Stimulated activated CD4-positive, alpha-beta T cell treated with anti-CD3 and anti-CD28 coated beads, Interleukin-4, amount 100 ng/mL, for 4 hours (primary cell): ENCODE measurements at regions not wholly inside any gene's neighbourhood (a gene's known extent, or its start where the extent isn't known, plus 50 kb on each side); places are given as distances from the start of the nearest gene placed in this dataset.
"Not testable (repeated sequence)": the region's sequence is repeated elsewhere in the genome, so short reads cannot be mapped to it uniquely, and the experiment has no call there.

ENCODE experiments used
- DNase-seq, 2 experiments: peaks; one replicate each; pipeline ENCODE4 v3.0.0-alpha.2; 2020

DNA sequence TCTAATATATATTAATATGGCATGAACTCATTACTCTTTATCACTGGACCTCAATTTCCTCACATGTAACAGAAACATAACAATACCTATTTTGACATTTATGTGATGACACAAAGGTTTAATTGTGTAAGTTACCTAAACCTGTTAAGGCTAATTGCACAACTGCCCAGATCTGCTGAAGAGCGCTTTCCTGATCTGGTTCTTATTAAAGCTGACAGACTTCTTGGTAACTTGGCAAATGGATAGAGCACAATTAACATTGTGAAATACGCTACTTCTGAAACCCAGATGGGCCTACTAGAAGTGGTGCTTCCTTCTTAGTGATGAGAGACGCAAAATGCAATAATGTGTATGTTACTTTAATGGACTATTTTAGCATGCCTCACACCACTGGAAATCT, 1767.2 kb upstream of the RAG2 start:
- no peak for DNase-seq

GRCh38 chr11:38356255-38356654, 1758.2 kb upstream of the RAG2 start:
- no peak for DNase-seq

DNA sequence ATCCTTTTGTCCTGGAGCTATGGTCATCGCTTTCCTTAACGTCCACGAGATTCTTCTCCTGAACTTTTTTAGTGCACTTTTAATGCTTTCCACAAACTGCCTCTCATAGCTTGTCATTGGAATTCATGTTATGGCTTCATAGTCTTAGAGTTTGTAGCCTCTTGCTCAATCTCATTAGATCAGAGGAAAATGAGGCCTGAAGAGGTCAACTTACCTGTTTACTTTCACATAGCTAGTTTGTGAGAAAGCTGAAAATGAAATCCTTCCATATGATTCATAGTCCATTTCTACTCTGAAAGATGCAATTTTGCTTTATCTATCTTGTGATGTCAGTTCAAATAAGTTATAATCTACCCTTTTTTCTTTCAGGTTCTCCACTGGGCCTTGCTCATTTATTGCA, 1747.2 kb upstream of the RAG2 start:
- no peak for DNase-seq

DNA sequence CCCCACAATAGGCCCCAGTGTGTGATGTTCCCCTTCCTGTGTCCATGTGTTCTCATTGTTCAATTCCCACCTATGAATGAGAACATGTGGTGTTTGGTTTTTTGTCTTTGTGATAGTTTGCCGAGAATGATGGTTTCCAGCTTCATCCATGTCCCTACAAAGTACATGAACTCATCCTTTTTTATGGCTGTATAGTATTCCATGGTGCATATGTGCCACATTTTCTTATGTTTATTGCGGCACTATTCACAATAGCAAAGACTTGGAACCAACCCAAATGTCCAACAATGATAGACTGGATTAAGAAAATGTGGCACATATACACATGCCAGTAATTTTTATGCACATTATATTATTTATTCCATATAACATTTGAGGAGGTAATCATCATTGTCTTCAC, 1743.6 kb upstream of the RAG2 start:
- not testable (repeated sequence) for DNase-seq

GRCh38 chr11:38339835-38340440, 1741.9 kb upstream of the RAG2 start:
- no peak for DNase-seq

DNA sequence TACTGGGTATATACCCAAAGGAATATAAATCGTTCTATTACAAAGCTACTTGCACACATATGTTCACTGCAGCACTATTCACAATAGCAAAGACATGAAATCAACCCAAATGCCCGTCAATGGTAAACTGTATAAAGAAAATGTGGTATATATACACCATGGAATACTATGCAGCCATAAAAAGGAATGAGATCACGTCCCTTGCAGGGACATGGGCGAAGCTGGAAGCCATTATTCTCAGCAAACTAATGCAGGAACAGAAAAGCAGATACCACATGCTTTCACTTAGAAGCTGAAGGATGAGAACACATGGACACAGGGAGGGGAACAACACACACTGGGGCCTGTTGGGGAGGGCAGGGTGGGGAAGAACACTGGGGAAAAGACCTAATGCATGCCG, 1740.0 kb upstream of the RAG2 start:
- DNase-seq: not testable (repeated sequence)

GRCh38 chr11:38332046-38332445, 1734.0 kb upstream of the RAG2 start:
- DNase-seq: no peak

DNA sequence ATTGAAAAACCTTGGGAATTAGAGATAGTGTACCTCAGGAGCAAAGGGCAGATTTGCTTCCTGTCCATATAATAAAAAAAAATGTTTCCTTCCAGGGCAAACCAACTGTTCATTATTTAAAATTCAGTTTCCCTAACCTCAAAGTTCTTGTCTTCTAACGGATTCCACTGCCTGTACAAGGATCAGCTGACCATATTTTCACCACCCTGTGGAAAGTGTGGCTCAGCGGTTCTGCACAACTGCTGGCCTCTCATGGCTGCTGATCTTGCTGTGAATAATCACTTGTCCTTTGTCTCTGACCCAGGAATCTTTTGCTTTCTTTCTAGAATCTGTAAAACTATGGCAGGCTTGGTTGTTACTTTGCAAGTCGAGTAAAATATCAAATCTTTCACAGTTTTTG, 1732.5 kb upstream of the RAG2 start:
- DNase-seq: no peak

- DNase-seq: no peak
Observed at GRCh38 chr11:38323961-38324761, 1726.1 kb upstream of the RAG2 start.

DNA sequence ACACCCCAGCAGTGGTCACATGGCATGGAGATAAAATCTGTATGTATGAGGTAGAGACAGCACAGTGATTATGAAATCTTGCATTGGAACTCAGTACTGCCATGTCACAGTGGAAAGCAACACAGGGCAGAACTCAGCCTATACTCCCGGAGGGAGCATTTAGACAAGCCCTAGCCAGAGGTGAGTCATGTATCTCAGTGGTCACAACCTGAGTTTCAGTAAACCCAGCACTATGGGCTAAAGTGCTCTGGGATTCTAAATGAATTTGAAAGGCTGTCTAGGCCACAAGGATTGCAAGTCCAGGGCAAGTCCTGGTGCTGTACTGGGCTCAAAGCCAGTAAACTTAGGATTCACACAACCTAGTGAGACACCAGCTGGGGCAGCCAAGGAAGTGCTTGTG, 1717.1 kb upstream of the RAG2 start:
- no peak for DNase-seq

DNA sequence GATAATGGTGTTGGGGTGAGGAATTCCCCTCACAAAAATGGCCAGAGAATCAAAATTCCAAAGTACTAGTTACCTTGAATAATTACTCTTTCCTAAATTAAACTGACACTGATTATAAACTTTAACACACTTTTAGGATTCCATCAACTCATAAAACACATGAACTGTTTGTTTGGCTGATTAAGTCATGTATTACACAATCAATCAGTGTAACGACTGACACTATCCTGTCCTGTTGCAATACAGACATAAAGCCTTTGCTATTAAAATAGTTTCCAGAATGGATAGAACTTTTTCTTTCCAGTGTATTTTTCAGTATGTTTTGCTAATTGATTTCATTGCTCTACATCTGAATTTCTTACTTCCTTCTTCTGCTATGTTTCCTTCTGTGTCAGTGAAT, 1709.4 kb upstream of the RAG2 start:
- DNase-seq: no peak

- DNase-seq: no peak
Observed at GRCh38 chr11:38305682-38306081, 1707.6 kb upstream of the RAG2 start.

GRCh38 chr11:38304926-38305325, 1706.9 kb upstream of the RAG2 start:
- no peak for DNase-seq

DNA sequence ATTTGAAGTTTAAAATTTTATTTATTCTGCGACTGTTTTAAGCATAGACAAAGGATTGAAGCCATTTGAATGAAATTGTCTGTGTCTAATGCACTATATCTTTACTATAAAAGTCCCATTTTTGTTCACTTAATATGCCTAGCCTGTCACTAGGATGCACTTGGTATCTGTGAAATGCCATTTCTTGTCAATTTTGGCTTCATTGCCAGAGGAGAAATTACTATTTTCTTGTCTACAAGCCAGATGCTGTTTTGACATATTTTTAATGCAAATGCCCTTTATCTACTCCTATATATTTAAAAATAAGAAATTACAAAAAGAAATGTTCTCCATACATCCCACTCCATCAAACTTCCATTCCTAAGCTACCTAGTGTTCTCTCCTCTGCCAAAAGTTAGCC, 1704.5 kb upstream of the RAG2 start:
- no peak for DNase-seq

- DNase-seq: no peak
Observed at GRCh38 chr11:38300570-38300969, 1702.5 kb upstream of the RAG2 start.

DNA sequence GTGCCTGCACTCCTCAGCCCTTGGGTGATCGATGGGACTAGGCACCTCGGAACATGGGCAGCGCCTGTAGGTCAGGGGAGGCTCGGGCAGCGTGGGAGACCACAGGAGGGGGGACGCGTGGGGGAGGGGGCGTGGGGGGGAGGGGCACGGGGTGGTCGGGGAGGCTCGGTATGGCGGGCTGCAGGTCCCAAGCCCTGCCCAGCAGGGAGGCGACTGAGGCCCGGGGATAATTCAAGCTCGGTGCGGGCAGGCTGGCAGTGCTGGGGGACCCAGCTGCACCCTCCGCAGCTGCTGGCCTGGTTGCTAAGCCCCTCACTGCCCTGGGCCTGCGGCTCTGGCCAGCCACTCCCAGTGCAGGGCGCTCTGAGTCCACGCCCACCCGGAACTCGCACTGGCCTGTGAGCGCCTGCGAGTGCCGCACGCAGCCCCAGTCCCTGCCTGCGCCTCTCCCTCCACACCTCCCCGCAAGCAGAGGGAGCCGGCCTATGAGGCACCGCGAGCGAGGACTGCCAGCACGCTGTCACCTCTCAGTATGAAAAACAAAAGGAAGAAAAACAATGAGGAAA, 1698.3 kb upstream of the RAG2 start:
- no peak for DNase-seq

DNA sequence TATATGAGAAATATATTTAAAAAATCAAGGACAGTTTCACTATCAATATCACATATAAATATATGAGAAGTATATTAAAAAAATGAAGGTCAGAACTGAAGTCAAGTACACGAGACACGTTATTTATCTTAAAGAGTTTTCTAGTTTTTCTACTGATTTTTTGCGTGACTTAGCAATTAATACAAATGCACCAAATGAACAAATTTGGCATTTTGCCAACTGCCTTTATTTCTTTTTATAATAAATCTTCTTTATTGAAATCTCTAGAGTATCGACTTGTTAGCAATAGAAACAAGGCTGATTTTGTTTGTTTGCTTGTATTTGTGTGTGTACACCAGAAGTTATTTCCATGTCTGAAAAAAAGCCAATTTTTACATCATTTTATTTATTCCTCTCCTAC, 1684.7 kb upstream of the RAG2 start:
- DNase-seq: no peak

DNA sequence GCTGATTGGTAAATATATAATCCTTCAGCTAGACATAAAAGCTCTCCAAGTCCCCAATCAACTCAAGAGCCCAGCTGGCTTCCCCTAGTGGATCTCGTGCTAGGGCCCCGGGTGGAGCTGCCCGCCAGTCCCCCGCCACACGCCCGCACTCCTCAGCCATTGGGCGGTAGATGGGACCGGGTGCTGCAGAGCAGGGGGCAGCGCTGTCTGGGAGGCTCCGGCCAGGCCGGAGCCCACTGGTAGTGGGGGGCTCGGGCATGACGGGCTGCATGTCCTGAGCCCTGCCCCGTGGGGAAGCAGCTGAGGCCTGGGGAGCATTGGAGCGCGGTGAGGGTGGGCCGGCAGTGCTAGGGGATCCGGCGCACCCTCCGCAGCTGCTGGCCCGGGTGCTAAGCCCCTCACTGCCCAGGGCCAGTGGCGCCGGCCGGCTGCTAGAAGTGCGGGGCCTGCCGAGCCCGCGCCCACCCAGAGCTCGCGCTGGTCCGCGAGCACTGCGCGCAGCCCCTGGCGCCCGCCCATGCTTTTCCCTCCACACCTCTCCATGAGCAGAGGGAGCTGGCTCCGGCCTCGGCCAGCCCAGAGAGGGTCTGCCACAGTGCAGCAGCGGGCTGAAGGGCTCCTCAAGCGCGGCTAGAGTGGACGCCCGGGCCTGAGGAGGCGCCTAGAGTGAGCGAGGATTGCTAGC, 1680.6 kb upstream of the RAG2 start:
- DNase-seq: no peak

- DNase-seq: no peak
Observed at GRCh38 chr11:38274031-38274430, 1676.0 kb upstream of the RAG2 start.

- no peak for DNase-seq
Observed at GRCh38 chr11:38272376-38272775, 1674.3 kb upstream of the RAG2 start.

DNA sequence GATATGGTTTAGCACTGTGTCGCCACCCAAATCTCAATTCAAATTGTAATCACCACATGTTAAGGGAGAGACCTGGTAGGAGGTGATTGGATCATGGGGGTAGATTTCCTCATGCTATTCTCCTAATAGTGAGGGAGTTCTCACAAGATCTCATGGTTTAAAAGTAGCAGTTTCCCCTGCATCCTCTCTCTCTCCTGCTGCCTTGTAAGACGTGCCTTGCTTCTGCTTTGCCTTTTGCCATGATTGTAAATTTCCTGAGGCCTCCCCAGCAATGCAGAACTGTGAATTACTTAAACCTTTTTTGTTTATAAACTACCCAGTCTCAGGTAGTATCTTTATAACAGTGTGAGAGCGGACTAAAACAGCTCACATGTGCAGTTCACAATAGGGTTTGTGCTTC, 1668.7 kb upstream of the RAG2 start:
- no peak for DNase-seq

- DNase-seq: no peak
Observed at GRCh38 chr11:38256436-38256835, 1658.4 kb upstream of the RAG2 start.

- DNase-seq: no peak
Observed at GRCh38 chr11:38254913-38255312, 1656.9 kb upstream of the RAG2 start.

- DNase-seq: no peak
Observed at GRCh38 chr11:38252620-38253019, 1654.6 kb upstream of the RAG2 start.
